H9 (cell line): ENCODE measurements at regions not wholly inside any gene's neighbourhood (a gene's known extent, or its start where the extent isn't known, plus 50 kb on each side); places are given as distances from the start of the nearest gene placed in this dataset.

Source experiments
- DNase-seq: peaks from one replicate; pipeline ENCODE4 v3.0.0-alpha.2; 2017
- H2AFZ ChIP-seq: one replicate; pipeline ENCODE4 v1.6.1; 2013; ENCODE audit warnings: mild to moderate bottlenecking, low read length, control low read depth, moderate library complexity
- H2AK5ac ChIP-seq: 2 replicates; pipeline ENCODE4 v1.6.1; 2013; ENCODE audit warnings: low read length, control low read depth, mixed read lengths; ENCODE audit not compliant: insufficient read length
- H2BK120ac ChIP-seq: one replicate; pipeline ENCODE4 v1.6.1; 2013; ENCODE audit warnings: low read depth, mild to moderate bottlenecking, low read length, control low read depth, inconsistent platforms; ENCODE audit not compliant: poor library complexity, severe bottlenecking
- H2BK12ac ChIP-seq: 2 replicates; pipeline ENCODE4 v1.6.1; 2013; ENCODE audit warnings: low read length, control low read depth, mixed read lengths, low read depth; ENCODE audit not compliant: insufficient read length
- H2BK15ac ChIP-seq: 2 replicates; pipeline ENCODE4 v1.6.1; 2013; ENCODE audit warnings: low read depth, low read length, control low read depth
- H2BK20ac ChIP-seq: one replicate; pipeline ENCODE4 v1.6.1; 2013; ENCODE audit warnings: low read depth, mild to moderate bottlenecking, low read length, control low read depth, inconsistent platforms; ENCODE audit not compliant: poor library complexity, severe bottlenecking
- H2BK5ac ChIP-seq: 2 replicates; pipeline ENCODE4 v1.6.1; 2013; ENCODE audit warnings: low read length, control low read depth, mixed read lengths; ENCODE audit not compliant: insufficient read length
- H3K14ac ChIP-seq: 2 replicates; pipeline ENCODE4 v1.6.1; 2013; ENCODE audit warnings: low read length, control low read depth; ENCODE audit not compliant: insufficient read depth
- H3K18ac ChIP-seq: 2 replicates; pipeline ENCODE4 v1.6.1; 2013; ENCODE audit warnings: low read depth, mild to moderate bottlenecking, mixed read lengths, low read length, control low read depth; ENCODE audit not compliant: insufficient read length
- H3K23ac ChIP-seq: 2 replicates; pipeline ENCODE4 v1.6.1; 2013; ENCODE audit warnings: low read length, control low read depth, mixed read lengths, low read depth; ENCODE audit not compliant: insufficient read length
- H3K23me2 ChIP-seq: 2 replicates; pipeline ENCODE4 v1.6.1; 2013; ENCODE audit warnings: low read depth, mild to moderate bottlenecking, mixed read lengths, low read length, control low read depth; ENCODE audit not compliant: insufficient read length, poor library complexity, severe bottlenecking
- H3K27ac ChIP-seq: 2 replicates; pipeline ENCODE4 v1.5.1; 2013; ENCODE audit warnings: low read length, control low read depth, mixed read lengths, low read depth; ENCODE audit not compliant: insufficient read length
- H3K27me3 ChIP-seq: 2 replicates; pipeline ENCODE4 v1.6.1; 2013; ENCODE audit warnings: low read length, control low read depth, inconsistent platforms; ENCODE audit not compliant: insufficient read depth
- H3K4ac ChIP-seq: 2 replicates; pipeline ENCODE4 v1.6.1; 2013; ENCODE audit warnings: low read depth, mild to moderate bottlenecking, control low read depth, inconsistent platforms, low read length, moderate library complexity
- H3K4me1 ChIP-seq: 2 replicates; pipeline ENCODE4 v1.6.1; 2013; ENCODE audit warnings: low read length, control low read depth, inconsistent platforms; ENCODE audit not compliant: insufficient read depth
- H3K4me2 ChIP-seq: 2 replicates; pipeline ENCODE4 v1.6.1; 2013; ENCODE audit warnings: low read length, control low read depth, mixed read lengths; ENCODE audit not compliant: insufficient read length, insufficient read depth
- H3K56ac ChIP-seq: 2 replicates; pipeline ENCODE4 v1.6.1; 2013; ENCODE audit warnings: low read depth, mild to moderate bottlenecking, mixed read lengths, low read length, control low read depth; ENCODE audit not compliant: insufficient read length
- H3K79me1 ChIP-seq: 2 replicates; pipeline ENCODE4 v1.6.1; 2013; ENCODE audit warnings: low read depth, mild to moderate bottlenecking, moderate library complexity, low read length, control low read depth, inconsistent platforms; ENCODE audit not compliant: insufficient read depth, poor library complexity, severe bottlenecking
- H3K79me2 ChIP-seq: 2 replicates; pipeline ENCODE4 v1.6.1; 2013; ENCODE audit warnings: low read length, control low read depth, inconsistent platforms; ENCODE audit not compliant: insufficient read depth
- H3K9ac ChIP-seq: 2 replicates; pipeline ENCODE4 v1.6.1; 2013; ENCODE audit warnings: low read length, control low read depth, mixed read lengths; ENCODE audit not compliant: insufficient read length; ENCODE audit errors: extremely low read depth
- H3K9me3 ChIP-seq: one replicate; pipeline ENCODE4 v1.6.1; 2013; ENCODE audit warnings: low read depth, low read length, inconsistent platforms; ENCODE audit not compliant: control insufficient read depth
- H3T11ph ChIP-seq: one replicate; pipeline ENCODE4 v1.6.1; 2013; ENCODE audit warnings: mild to moderate bottlenecking, low read length, control low read depth, inconsistent platforms
- H4K20me1 ChIP-seq: one replicate; pipeline ENCODE4 v1.6.1; 2013; ENCODE audit not compliant: control insufficient read depth, insufficient read length, insufficient read depth
- H4K5ac ChIP-seq: 2 replicates; pipeline ENCODE4 v1.6.1; 2013; ENCODE audit warnings: low read depth, mild to moderate bottlenecking, mixed read lengths, low read length, control low read depth; ENCODE audit not compliant: insufficient read length
- H4K8ac ChIP-seq: replicated peaks from 2 replicates; pipeline ENCODE4 v1.6.1; 2013; ENCODE audit warnings: low read length, control low read depth, mixed read lengths, low read depth; ENCODE audit not compliant: insufficient read length
- H4K91ac ChIP-seq: 2 replicates; pipeline ENCODE4 v1.6.1; 2013; ENCODE audit warnings: low read depth, mild to moderate bottlenecking, moderate library complexity, mixed read lengths, low read length, control low read depth; ENCODE audit not compliant: insufficient read length
- H3K27ac Mint-ChIP-seq, 3 experiments: 2 replicates in 2 of 3; 3 replicates in 1 of 3; pipeline ENCODE4 v1.8.0; 2020 to 2021; ENCODE audit warnings: mixed read lengths in 3 of 3, mild to moderate bottlenecking in 1 of 3, moderate library complexity in 1 of 3
- H3K27me3 Mint-ChIP-seq: 2 replicates; pipeline ENCODE4 v1.8.0; 2021; ENCODE audit warnings: low read depth, mild to moderate bottlenecking, moderate library complexity, mixed read lengths
- H3K36me3 Mint-ChIP-seq, 3 experiments: 2 replicates in 2 of 3; 3 replicates in 1 of 3; pipeline ENCODE4 v1.8.0; 2020 to 2021; ENCODE audit warnings: low read depth in 3 of 3, mixed read lengths in 3 of 3; ENCODE audit not compliant: insufficient read depth in 1 of 3
- H3K4me1 Mint-ChIP-seq, 2 experiments: 2 replicates each; pipeline ENCODE4 v1.8.0; 2020; ENCODE audit warnings: mixed read lengths in 2 of 2
- H3K4me3 Mint-ChIP-seq, 2 experiments: 2 replicates in 1 of 2; 3 replicates in 1 of 2; pipeline ENCODE4 v1.8.0; 2020 to 2021; ENCODE audit warnings: mild to moderate bottlenecking in 2 of 2, mixed read lengths in 2 of 2, moderate library complexity in 1 of 2
- H3K9me3 Mint-ChIP-seq, 2 experiments: 2 replicates in 1 of 2; 3 replicates in 1 of 2; pipeline ENCODE4 v1.8.0; 2020; ENCODE audit warnings: mild to moderate bottlenecking in 2 of 2, mixed read lengths in 2 of 2, moderate library complexity in 1 of 2
- CTCF ChIP-seq: fragments of 200-600 bp; sonication (generic); conservative IDR thresholded peaks from 3 replicates; pipeline ENCODE4 v1.8.0; 2021; ENCODE audit warnings: antibody characterized with exemption, mild to moderate bottlenecking
- WGBS: extraction: QIAGEN DNeasy Blood & Tissue Kit; methylation state at CpG from one replicate; pipeline ENCODE4 v1.1.7; 2013; ENCODE audit warnings: missing lambda C conversion rate, low lambda C conversion rate, mixed read lengths; ENCODE audit not compliant: insufficient read length; ENCODE audit errors: extremely low coverage; 5-methylcytosine and 5-hydroxymethylcytosine counted together

GRCh38 chr3:132199451-132199850 is 117.8 kb upstream of the ACP3 start:
- Histone ChIP-seq H3K23ac (no peak overlapping the region), H4K20me1 (no peaks in the 10 kb centered on the region), H2BK15ac (no peak overlapping the region), H4K91ac (no peak overlapping the region), H3K79me1 (no peaks in the 10 kb centered on the region), H2BK20ac (no peak overlapping the region), H3T11ph (no peak overlapping the region), H2BK5ac (no peak overlapping the region), H3K79me2 (no peaks in the 10 kb centered on the region), H3K9ac (no peak overlapping the region), H3K56ac (no peak overlapping the region), H3K4me1 (no peaks in the 10 kb centered on the region), H3K23me2 (no peaks in the 10 kb centered on the region), H3K18ac (no peak overlapping the region), H4K5ac (no peak overlapping the region), H3K4me2 (no peak overlapping the region), H2AK5ac (no peak overlapping the region), H3K27me3 (no peaks in the 10 kb centered on the region), H3K9me3 (no peaks in the 10 kb centered on the region), H3K14ac (no peak overlapping the region), H2AFZ (no peak overlapping the region), H4K8ac (no peak overlapping the region), H3K4ac (no peak overlapping the region), H2BK120ac (no peak overlapping the region), H2BK12ac (no peak overlapping the region), H3K27ac (no peak overlapping the region)
- Mint-ChIP-seq H3K9me3 (no peaks in the 10 kb centered on the region), H3K4me1 (peaks cover 2 to 9% of the 10 kb centered on the region in 2 experiments; a peak in 3 of 4 replicates), H3K36me3 (no peaks in the 10 kb centered on the region), H3K27me3 (0 out of 2 replicates have a peak, but pooled peaks cover 1% of the 10 kb centered on the region), H3K4me3 (no peak overlapping the region), H3K27ac (no peak overlapping the region)
- no CpG with 5 or more reads among the region's 1 CpG for WGBS
- no peak for TF ChIP-seq CTCF
- DNase-seq, result no peak
